Activated T-cell treated with anti-CD3 and anti-CD28 coated beads, Interleukin-2, amount 50 U/mL, for 4 hours (primary cell): ENCODE measurements at regions not wholly inside any gene's neighbourhood (a gene's known extent, or its start where the extent isn't known, plus 50 kb on each side); places are given as distances from the start of the nearest gene placed in this dataset.
"Not testable (repeated sequence)": the region's sequence is repeated elsewhere in the genome, so short reads cannot be mapped to it uniquely, and the experiment has no call there.

ENCODE experiments used
- ATAC-seq, 2 donors: fragments of 200-7000 bp; cut with Tn5 transposase; one replicate each; pipeline ENCODE4 v1.10.0; 2021
- DNase-seq: peaks from one replicate; pipeline ENCODE4 v3.0.0-alpha.2; 2020
- H3K27me3 Mint-ChIP-seq: one replicate; pipeline ENCODE4 v1.8.0; 2021; ENCODE audit warnings: low read depth, mixed read lengths
- H3K36me3 Mint-ChIP-seq: one replicate; pipeline ENCODE4 v1.8.0; 2022; ENCODE audit warnings: mixed read lengths; ENCODE audit not compliant: insufficient read depth
- H3K4me1 Mint-ChIP-seq: one replicate; pipeline ENCODE4 v1.8.0; 2021; ENCODE audit warnings: low read depth, mixed read lengths
- H3K4me3 Mint-ChIP-seq: one replicate; pipeline ENCODE4 v1.8.0; 2021; ENCODE audit warnings: mild to moderate bottlenecking, moderate library complexity, mixed read lengths
- H3K9me3 Mint-ChIP-seq: one replicate; pipeline ENCODE4 v1.8.0; 2021; ENCODE audit warnings: mixed read lengths

DNA sequence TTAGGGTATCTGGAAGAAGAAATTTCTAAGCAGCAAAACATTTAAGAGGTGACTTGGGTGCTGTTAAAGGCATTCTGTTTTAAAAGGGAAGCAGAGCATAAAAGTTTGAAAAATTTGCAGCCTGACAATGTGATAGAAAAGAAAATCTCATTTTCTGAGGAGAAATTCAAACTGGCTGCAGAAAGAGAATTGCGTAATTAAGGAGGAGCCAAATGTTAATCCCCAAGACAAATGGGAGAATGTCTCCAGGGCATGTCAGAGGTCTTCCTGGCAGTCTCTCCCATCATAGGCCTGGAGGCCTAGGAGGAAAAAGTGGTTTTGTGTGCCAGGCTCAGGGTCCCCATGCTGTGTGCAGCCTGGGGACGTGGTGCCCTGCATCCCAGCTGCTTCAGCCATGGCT is 230.6 kb downstream of the TAF11L14 start:
- H3K27me3 Mint-ChIP-seq, DNase-seq, H3K36me3 Mint-ChIP-seq, H3K4me3 Mint-ChIP-seq, H3K4me1 Mint-ChIP-seq, ATAC-seq: not testable (repeated sequence)
- peaks cover 17% of the 10 kb centered on the region for H3K9me3 Mint-ChIP-seq

DNA sequence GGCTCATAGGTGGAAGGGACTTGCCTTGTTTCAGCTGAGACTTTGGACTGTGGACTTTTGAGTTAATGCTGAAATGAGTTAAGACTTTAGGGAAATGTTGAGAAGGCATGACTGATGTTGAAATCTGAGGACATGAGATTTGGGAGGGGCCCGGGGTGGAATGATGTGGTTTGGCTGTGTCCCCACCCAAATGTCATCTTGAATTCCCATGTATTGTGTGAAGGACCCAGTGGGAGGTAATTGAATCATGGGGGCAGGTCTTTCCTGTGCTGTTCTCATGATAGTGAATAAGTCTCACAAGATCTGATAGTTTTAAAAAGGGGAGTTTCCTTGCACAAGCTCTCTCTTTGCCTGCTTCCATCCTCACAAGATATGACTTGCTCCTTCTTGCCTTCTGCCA is 231.7 kb downstream of the TAF11L14 start:
- not testable (repeated sequence) for ATAC-seq, DNase-seq, H3K36me3 Mint-ChIP-seq, H3K27me3 Mint-ChIP-seq, H3K4me1 Mint-ChIP-seq, H3K4me3 Mint-ChIP-seq
- peaks cover 17% of the 10 kb centered on the region for H3K9me3 Mint-ChIP-seq

DNA sequence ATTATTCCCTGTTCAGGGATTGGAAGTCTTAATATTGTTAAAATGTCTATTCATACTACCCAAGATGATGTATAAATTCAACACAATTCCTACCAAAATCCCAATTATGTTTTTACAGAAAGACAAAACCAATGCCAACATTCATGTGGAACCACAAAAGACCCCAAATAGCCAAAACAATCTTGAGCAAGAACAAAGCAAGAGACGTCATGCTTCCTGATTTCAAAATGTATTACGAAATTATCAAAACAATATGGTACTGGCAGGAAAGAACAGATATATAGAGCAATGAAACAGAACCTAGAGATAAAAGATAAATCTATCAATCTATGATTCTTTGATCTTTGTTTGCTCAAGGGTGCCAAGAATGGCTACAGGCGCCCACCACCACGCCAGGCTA is 237.9 kb downstream of the TAF11L14 start:
- ATAC-seq (no peak), DNase-seq (no peak)
- Mint-ChIP-seq H3K27me3 (no peaks in the 10 kb centered on the region), H3K9me3 (peaks cover 24% of the 10 kb centered on the region), H3K4me3 (no peak overlapping the region), H3K36me3 (no peaks in the 10 kb centered on the region), H3K4me1 (no peaks in the 10 kb centered on the region)

DNA sequence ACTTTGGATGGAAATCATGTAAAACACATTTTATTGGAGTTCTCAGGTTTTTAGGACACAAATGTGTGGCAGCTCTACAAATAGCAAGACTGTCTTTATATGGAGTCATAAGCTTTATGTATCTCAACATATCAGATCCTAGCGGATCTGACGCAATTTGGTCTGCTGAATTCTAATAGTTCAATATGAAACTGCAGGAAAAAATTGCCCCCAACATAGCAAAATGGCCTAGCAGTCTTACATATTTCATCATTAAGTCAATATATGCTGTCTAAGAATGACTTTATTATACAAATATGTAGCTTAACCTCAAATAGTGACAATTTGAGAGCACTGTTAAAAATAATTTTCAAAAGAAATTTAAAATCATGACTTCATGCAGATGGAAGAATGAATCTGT is 244.3 kb downstream of the TAF11L14 start:
- DNase-seq (no peak), ATAC-seq (no peak)
- Mint-ChIP-seq H3K9me3 (peaks cover 18% of the 10 kb centered on the region), H3K4me3 (no peak overlapping the region), H3K27me3 (no peaks in the 10 kb centered on the region), H3K36me3 (no peaks in the 10 kb centered on the region), H3K4me1 (no peaks in the 10 kb centered on the region)

DNA sequence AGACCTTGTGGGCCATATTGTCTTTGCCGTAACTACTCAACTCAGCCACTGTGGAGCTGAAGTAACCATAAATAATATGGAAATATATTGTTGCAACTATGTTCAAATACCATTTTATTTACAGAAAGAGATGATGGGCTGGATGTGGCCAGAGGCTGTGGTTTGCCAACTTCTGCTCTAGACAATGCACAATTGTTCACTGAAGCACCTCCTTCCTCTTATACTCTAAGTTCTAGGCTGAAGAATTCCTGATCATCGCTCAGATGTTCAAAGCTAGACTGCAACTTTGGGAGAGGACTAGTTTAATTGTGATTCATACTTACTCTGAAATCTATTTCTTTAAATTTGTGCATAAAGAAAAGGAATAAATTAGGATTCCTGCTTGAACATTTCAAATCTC is 245.0 kb downstream of the TAF11L14 start:
- DNase-seq (no peak), ATAC-seq (no peak)
- H3K4me1 Mint-ChIP-seq = no peaks in the 10 kb centered on the region
- H3K27me3 Mint-ChIP-seq = no peaks in the 10 kb centered on the region
- no peak overlapping the region for H3K4me3 Mint-ChIP-seq
- peaks cover 15% of the 10 kb centered on the region for H3K9me3 Mint-ChIP-seq
- no peaks in the 10 kb centered on the region for H3K36me3 Mint-ChIP-seq

DNA sequence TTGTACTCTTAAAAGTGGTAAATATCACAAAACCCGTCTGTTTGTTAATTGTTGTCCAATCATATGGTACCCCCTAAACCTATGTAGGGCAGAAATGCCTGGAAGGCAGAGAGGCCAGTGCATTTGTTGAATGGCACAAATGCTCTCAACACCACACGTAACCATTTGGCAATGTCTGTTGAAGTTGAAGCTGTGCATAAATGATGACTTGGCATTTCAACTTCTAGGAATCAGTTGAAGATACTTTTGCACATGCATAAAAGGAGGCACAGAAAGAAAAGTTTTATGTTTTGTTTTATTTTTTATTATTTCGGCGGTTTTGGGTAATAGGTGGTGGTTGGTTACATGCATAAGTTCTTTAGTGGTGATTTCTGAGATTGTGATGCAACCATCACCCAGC is 246.6 kb downstream of the TAF11L14 start:
- no peaks in the 10 kb centered on the region for H3K4me1 Mint-ChIP-seq
- peaks cover 10% of the 10 kb centered on the region for H3K9me3 Mint-ChIP-seq
- H3K36me3 Mint-ChIP-seq = no peaks in the 10 kb centered on the region
- H3K27me3 Mint-ChIP-seq = no peaks in the 10 kb centered on the region
- ATAC-seq (no peak), DNase-seq (no peak)
- H3K4me3 Mint-ChIP-seq = no peak overlapping the region

DNA sequence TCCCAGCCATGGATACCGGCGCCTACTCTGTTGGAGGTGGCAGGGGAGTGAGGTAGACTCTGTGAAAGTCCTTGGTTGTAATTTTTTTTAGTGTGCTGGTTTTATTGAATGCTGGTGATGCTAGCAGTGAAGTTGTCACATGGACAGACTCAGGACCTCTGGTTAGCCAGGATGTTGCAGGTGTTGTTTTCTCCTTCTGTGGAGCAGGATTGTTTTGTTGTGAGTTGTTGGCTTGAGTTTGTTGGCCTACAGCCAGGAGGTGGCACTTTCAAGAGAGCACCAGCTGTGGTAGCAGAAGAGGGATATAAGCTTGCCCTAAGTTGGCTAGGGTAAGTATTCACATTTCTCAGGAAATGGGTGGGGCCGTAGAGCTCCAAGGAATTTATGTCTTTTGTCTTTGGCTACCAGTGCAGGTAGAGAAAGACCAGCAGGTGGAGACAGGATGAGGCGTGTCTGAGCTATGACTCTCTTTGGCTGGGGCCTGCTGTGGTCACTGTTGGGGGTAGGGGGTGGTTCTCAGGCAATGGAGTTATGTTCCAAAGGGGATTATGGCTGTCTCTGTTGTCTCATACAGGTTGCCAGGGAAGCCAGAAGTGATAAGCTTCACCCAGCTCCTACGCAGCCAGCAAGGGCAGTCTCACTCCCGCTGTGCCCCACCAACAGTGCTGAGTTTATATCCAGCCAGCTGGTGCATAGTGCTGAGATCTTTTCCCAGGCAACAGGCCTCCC is 248.7 kb downstream of the TAF11L14 start:
- peaks cover 10% of the 10 kb centered on the region for H3K9me3 Mint-ChIP-seq
- DNase-seq = no peak
- no peaks in the 10 kb centered on the region for H3K4me1 Mint-ChIP-seq
- no peaks in the 10 kb centered on the region for H3K36me3 Mint-ChIP-seq
- ATAC-seq = no peak
- H3K27me3 Mint-ChIP-seq = no peaks in the 10 kb centered on the region
- no peak overlapping the region for H3K4me3 Mint-ChIP-seq

DNA sequence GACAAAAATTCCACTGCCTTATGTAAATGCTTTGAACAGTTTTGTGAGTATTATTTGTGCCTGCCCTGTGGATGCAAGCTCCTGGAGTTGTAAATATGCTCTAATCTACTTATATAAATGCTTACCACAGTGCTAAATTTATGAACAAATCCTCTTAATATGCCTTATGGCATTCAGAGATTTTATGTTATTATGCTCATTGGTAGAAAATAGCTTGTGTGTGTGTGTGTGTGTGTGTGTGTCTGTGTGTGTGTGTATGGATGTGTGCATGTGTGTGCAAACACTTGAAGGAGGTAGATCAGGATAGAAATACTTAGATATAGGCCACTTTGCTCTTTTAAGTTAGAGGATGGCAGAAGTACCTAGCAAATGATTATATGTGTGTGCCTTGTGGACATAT is 253.9 kb downstream of the TAF11L14 start:
- H3K9me3 Mint-ChIP-seq = peaks cover 15% of the 10 kb centered on the region
- ATAC-seq (no peak), DNase-seq (no peak)
- no peaks in the 10 kb centered on the region for H3K36me3 Mint-ChIP-seq
- H3K4me1 Mint-ChIP-seq = no peaks in the 10 kb centered on the region
- H3K4me3 Mint-ChIP-seq = no peak overlapping the region
- H3K27me3 Mint-ChIP-seq = no peaks in the 10 kb centered on the region

DNA sequence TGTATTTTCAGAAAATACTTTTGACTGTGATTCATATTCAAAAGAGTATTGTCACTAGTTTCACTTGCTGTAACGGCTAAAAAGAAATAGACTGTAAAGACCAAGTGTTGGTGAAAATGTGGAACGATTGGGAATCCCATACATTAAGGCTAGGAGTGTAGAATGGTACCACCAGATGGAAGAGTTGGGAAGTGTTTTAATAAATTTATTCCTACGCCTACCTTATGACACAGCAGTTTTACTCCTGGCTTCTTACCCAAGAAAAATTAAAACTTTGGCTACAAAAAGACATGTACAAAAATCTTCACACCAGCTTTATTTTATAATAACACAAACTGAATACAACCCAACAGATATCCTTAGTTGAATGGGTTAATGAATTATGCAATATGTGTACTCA is 256.2 kb downstream of the TAF11L14 start:
- H3K27me3 Mint-ChIP-seq = no peaks in the 10 kb centered on the region
- DNase-seq (no peak), ATAC-seq (no peak)
- no peak overlapping the region for H3K4me3 Mint-ChIP-seq
- no peaks in the 10 kb centered on the region for H3K4me1 Mint-ChIP-seq
- H3K9me3 Mint-ChIP-seq = peaks cover 9% of the 10 kb centered on the region
- no peaks in the 10 kb centered on the region for H3K36me3 Mint-ChIP-seq

DNA sequence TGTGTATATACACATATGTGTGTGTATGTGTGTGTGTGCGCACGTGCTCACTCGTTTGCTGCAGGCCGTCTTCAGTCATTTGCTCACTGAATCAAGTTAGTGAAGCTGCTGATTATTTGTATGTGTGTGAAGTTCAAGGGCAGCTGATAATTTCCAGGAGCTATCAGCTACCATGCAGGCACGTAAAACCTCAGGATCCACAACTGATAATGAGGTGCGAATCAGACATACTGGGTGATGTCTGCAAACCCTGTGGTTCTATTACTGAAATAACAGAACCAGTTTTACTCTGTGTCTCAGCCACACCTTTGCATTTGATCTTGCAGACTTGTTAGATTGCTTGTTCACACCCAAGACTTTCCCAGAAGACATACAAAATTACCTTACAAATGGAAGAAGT is 257.6 kb downstream of the TAF11L14 start:
- Mint-ChIP-seq H3K27me3 (no peaks in the 10 kb centered on the region), H3K4me1 (no peaks in the 10 kb centered on the region), H3K4me3 (no peak overlapping the region), H3K9me3 (peaks cover 9% of the 10 kb centered on the region), H3K36me3 (no peaks in the 10 kb centered on the region)
- ATAC-seq (no peak), DNase-seq (no peak)

DNA sequence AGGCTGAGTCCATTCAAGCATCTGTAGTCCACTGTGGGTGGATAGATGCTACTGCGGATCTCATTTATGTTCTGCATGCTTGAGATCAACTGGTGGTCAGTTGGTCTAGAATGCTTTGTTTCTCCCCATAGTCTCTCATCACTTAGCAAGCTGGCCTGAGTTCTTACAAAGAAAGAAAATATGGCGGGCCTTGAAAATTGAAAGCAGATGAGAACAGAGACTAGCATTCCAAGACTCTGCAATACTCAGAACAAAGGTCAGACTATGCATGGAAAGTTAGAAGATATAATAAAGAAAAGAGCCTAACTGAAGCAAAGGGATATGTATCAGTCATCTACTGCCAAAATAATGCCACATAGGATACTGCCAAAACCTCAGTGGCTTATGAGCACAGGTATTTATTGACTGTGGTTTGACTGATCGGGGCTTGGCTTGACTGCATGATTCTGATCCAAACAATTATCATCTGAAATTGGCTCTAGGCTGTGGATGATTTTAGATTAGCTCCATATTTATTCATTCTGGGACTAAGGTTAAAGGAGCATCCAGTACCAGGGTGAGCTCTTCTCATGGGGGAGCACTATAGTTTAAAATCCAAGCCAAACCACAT is 258.9 kb downstream of the TAF11L14 start:
- Mint-ChIP-seq H3K4me1 (no peaks in the 10 kb centered on the region), H3K27me3 (no peaks in the 10 kb centered on the region), H3K36me3 (no peaks in the 10 kb centered on the region), H3K9me3 (peaks cover 9% of the 10 kb centered on the region), H3K4me3 (no peak overlapping the region)
- no peak for DNase-seq
- ATAC-seq = no peak

DNA sequence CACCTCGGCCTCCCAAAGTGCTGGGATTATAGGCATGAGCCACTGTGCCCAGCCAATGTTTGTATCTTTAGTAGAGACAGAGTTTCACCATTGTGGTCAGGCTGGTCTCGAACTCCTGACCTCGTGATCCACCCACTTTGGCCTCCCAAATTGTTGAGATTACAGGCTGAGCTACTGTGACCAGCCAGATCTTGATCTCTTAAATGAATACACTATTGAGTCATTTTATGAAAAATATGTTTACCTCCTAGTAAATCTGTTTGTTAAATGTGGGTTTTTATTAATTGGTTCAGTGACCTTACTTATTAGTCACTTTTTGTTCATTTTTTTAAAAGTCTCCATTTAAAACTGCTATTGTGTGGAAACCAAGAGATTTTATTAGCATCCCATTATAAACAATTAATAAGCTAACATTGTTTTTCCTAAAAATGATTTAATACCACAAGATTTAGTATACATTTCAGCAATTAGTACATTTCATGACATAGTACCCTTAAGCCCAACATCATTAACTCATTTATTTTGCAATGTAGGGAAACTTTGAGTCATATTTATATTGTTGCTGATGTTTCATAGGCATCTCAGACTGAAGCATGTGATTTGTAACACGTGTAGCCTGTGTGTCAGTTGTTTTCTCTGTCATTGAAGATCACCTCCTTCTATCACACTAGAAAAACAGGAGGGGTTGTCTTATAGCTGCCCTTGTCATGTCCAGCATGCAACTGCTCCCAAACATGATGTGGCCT is 261.2 kb downstream of the TAF11L14 start:
- no peak overlapping the region for H3K4me3 Mint-ChIP-seq
- H3K36me3 Mint-ChIP-seq = no peaks in the 10 kb centered on the region
- DNase-seq = no peak
- no peak for ATAC-seq
- H3K9me3 Mint-ChIP-seq = peaks cover 7% of the 10 kb centered on the region
- no peaks in the 10 kb centered on the region for H3K4me1 Mint-ChIP-seq
- H3K27me3 Mint-ChIP-seq = no peaks in the 10 kb centered on the region

DNA sequence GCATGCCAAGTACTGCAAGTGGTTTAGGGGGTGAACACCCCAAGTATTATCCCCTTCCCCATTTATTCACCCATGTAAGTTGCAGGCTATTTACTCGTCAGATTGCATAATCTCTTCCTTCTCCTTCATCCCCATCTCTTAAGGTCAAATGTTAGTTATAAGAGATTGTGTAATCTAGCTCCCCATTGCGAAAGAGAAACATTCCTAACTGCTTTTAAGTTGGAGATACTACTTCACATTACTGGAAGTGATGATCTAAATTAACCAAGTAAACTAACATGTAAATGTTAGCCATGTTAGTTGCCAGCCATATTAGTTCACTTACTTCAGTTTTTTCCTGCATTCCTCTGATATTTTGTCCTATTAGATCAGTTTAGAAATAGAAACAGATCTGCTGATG is 262.3 kb downstream of the TAF11L14 start:
- Mint-ChIP-seq H3K9me3 (peaks cover 12% of the 10 kb centered on the region), H3K4me1 (no peaks in the 10 kb centered on the region), H3K27me3 (no peaks in the 10 kb centered on the region), H3K36me3 (no peaks in the 10 kb centered on the region), H3K4me3 (no peak overlapping the region)
- DNase-seq (no peak), ATAC-seq (no peak)

DNA sequence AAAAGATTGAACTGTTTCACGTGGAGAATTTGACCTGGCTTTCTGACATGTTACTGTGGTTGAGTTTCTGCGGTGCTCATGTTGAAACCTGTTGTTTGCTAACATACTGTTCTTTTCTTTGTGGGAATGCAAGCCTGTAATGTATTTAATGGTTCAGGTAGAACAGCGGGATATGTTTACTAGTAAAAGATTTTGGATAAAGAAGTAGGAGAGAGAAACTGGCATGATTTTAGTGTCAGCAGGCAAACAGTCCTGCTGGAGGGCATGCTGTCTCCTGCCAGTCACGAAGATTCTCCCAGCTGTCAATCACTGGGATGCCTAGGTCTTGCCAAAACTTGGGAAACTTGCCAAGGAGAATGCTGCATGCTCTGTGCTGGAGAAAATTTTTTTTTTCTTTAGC is 263.5 kb downstream of the TAF11L14 start:
- Mint-ChIP-seq H3K36me3 (no peaks in the 10 kb centered on the region), H3K4me1 (no peaks in the 10 kb centered on the region), H3K9me3 (peaks cover 12% of the 10 kb centered on the region), H3K27me3 (no peaks in the 10 kb centered on the region), H3K4me3 (no peak overlapping the region)
- ATAC-seq (no peak), DNase-seq (no peak)

DNA sequence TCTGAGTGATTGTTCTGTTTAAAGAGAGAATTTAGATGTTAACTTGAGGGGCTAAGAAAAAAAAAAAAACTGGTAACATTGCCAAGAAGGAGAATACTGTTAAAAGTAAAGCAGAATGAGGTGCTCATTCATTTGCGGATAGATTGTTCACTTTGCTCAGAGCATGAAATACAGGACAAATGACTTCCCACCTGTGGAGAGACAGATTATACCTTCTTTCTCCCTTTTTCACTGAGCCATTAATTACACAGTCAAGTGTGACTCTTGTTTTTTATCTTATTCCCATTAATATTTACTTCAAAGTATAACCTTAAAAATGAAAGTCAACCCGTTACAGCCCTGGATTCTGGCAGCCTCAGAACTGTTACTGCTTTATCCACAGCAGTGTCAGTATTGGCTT is 264.5 kb downstream of the TAF11L14 start:
- H3K9me3 Mint-ChIP-seq = peaks cover 16% of the 10 kb centered on the region
- H3K36me3 Mint-ChIP-seq = no peaks in the 10 kb centered on the region
- H3K27me3 Mint-ChIP-seq = no peaks in the 10 kb centered on the region
- DNase-seq = no peak
- H3K4me3 Mint-ChIP-seq = no peak overlapping the region
- no peak for ATAC-seq
- H3K4me1 Mint-ChIP-seq = no peaks in the 10 kb centered on the region
